NCI-H1092 (cell line): ENCODE measurements at regions not wholly inside any gene's neighbourhood (a gene's known extent, or its start where the extent isn't known, plus 50 kb on each side); places are given as distances from the start of the nearest gene placed in this dataset.

Source experiments
- DNase-seq: peaks from one replicate; lab custom pipeline; 2025; lab: John Stamatoyannopoulos, UW

DNA sequence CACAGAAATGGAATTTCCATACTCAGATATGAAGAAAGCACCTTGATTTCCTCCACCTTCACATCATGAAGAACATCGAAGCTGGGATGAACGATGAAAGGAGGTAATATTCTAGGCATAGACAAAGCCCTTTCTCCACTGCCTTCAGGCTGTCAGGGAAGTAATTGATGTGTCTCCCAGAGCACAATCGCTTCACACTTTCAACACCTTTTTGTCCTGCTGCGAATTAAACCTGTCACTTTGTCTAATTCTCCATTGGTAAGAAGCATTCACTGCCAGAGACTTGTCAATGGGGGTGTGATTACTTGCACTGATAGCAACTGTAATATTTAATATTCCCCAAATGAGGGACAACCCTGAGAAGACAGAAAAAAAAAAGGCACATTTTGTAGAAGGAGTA is 260.1 kb downstream of the ETS1 start:
- no peak for DNase-seq

DNA sequence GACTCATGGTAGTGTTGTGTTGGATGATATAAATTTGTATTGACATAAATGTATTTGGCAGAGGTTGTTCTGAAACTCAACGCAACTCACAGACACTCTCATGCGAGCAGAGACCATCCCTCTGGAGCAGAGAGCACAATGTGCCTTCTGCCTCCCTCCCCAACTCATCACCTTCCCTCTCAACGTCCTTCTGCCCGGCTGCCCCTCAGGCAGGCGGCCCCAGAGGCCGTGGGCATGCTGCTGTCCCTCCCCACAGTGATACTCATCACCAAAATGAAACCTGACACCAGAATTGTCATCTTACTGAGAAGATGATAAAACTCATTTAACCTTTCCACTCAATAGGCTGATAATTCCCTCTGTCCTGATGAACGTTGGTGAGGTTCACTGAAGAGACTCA is 260.6 kb downstream of the ETS1 start:
- DNase-seq: no peak

DNA sequence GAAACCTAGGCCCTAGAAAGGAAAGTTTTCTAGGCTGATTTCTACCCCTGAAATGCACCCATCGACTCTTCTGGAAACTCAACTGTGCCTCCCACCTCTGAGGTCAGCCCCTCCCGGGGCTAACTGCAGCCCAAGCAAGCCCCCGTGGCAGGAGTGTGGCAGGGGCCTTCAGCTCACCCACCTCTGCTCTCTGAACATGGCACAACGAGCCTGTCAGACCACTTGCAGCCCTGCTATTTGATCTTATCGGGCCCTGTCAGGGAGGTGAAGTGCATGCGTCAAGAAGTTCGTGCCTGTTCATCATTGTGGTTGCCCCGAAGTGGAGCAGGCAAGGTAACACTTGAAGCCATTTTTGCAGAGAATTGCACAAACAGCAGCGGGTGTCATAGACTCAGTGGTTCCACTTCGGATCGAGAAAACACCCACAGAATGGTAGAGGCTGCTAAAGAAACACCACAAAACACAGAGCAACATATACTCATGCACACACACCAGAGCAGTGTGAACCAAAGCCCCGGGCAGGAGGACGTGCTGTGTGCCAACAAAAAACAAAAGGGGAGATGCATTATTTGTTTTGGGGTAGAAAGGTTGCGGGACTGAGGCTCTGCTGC is 262.7 kb downstream of the ETS1 start:
- no peak for DNase-seq

DNA sequence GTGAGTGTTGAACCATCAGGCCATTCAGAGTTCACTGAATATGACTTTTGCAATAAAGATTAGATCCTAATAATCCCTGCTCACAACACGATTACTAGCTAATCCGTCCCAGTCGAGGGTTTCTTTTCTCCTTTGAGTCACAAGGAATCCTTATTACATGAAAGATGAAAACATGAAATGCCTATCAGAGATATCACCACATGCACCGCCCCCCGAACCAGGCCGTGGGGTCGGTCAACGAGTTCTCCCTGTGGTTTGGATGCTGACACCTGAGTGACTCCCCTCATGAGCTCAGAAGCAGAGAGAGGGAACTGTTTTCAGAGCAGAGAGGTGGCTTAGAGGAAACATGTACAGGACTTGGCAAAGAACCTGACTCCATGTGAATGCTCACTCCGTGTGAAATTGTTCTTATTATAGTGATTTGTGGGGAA is 263.3 kb downstream of the ETS1 start:
- no peak for DNase-seq

DNA sequence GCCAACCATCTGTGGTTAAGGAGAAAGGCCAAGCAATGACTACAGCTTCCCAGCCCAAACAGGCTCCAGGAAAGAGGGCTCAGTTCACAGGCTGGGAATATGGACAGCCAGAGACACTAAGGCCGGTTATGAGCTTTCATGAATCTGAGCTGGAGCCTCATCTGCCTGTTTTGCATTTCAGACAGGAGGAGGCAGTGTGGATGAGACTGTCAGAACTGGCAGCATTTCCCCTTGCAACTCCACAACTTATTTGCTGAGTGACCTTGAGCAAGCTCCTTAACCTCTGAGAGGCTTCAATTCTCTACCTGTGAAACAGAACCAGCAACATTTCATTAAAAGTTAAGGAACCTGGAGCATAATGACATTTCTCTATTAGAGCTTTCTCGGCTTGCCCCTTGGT is 264.0 kb downstream of the ETS1 start:
- DNase-seq: no peak

DNA sequence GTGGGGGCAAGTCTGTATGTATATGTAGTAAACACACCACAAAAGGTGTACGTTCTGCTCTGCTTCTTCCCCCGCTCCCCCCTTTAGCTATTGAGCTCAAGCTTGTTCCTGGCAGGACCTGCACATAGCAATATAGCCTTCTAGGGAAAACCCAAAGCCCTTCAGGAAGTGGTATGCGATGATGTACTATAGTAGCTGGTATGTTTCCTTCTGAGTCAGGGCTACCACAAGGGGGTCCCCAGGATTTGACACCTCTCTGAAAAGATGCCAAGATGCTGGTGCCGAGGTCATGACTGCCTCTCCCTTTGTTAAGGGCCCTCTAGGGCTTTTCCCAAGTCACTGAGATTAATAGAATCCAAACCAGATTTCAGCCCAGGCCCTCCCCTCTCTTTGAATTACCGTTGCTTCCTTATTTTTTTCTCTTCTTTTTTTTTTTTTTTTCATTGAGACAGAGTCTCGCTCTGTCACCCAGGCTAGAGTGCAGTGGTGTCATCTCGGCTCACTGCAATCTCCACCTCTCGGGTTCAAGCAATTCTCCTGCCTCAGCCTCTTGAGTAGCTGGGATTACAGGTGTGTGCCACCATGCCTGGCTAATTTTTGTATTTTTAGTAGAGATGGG is 268.4 kb downstream of the ETS1 start:
- no peak for DNase-seq

DNA sequence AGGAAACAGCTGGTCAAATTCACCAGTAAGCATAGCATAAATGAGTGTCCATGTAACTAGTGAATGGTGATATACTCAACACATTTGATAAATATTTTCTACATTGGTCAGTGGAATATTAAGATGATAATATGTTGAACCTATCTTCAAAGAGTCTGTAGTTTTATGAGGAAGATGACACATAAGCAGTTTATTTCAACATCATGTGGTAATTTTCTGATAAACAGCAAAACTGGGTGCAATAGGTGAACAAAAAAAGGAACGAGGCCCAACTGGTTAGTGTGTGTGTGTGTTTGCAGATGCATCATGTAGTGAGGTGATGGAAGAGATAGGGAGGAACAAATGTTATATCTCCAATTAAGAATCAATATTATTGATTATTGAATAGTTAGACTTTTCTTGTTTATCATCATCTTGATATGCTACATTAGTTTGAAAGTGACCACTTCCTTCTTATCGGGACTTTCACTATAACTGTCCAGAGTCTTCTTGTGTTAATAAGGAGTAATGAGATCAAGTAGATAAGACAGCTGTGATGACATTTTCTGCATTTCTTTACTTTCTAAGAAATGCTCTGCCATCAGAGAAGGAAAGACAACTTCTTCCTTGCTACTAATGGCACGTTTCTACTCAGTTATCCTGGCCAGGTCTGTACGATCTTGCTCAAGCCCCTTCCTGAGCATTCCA is 270.7 kb downstream of the ETS1 start:
- no peak for DNase-seq

DNA sequence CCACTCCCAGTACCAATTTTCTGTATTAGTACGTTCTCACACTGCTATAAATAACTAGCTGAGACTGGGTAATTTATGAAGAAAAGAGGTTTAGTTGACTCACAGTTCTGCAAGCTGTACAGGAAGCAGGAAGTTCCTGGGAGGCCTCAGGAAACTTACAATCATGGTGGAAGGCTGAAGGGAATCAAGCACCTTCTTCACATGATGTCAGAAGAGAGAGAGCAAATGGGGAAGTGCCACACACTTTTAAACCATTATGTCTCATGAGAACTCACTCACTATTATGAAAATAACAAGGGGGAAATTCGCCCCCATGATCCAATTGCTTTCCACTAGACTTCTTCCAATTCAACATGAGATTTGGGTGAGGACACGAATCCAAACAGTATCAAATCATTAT is 271.4 kb downstream of the ETS1 start:
- DNase-seq: no peak

DNA sequence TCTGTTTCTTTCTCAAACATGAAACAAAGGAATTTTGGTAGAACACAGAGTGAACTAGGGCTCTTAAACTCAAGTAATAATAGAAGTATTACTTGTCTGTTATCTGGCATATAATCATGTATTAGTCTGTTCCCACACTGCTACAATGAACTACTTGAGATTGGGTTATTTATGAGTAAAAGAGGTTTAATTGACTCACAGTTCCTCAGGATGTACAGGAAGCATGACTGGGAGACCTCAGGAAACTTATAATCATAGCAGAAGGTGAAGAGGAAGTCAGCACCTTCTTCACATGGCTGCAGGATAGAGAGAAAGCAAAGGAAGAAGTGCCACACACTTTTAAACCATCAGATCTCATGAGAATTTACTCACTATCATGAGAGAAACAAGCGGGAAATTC is 273.4 kb downstream of the ETS1 start:
- DNase-seq: no peak

DNA sequence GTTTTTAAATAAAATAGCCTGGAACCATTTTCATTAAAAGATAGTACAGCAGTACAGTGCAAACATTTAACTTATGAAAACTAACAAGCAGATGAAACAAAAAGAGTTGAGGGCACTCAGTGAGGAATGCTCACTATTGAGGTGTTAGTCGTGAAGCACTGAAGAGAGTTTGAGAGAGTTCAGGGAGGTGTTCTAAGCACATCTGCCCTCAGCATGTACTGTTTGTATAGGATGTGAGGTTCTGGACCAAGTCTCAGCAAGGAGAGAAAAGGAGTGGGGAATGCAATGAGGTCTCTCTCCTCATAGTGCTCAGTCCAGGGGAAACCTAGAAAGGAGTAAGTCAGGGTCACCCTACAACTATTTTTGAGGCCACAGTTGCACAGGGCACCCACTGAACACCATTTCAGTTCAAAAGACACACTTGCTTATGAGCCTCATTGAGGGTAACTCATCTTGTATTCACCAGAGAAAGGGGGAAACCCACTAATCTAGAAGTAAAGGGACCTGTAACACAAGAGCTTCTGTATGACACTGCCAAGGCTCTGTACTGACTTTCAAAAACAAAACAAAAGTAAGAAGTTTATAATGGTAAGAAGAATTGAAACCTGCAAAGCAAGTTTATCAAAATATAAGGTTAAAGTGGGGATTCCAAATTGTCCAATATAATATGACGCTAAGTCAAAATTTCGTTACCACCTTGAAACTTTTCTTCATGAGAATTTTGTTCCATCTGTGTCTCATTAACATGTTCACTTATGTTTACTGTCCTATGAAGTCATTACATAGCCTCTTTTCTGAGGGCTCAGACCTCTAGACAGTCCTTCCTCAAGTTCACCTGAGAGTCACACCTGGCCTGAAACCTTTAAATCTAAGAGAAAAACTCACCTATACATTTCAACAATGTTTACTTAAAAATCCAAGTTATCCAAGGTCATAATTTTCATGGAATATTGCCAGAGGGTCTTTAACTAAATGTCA is 275.3 kb downstream of the ETS1 start:
- no peak for DNase-seq

DNA sequence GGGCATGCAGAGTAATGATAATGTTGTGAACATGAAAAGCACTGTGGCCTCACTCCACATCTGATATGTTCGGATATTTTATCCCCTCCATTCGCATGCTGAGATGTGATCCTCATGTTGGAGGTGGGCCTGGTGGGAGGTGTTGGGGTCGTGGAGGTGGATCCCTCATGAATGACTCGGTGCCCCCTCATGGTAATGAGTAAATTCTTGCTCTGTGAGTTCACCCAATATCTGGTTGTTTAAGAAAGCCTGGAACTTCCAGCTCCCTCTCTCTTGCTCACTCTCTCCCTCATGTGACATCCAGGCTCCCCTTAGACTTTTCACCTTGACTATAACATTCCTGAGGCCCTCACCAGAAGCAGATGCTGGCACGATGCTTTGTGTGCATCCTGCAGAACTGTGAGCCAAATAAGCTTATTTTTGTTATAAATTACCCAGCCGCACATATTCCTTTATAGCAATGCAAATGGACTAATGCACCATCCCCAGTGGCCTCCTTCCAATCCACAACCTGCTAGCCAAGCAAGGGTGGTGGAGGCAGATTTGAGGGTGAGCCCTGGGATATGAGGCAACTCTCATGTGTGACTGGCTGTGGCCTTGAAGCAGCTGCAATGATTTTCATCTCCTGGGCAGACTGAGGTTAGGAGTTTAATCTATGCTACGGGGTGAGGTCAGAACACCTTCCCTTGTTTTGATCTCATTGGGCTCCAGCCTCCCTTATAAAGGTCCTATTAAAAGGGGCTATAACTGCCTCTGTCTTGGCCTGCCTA is 276.5 kb downstream of the ETS1 start:
- no peak for DNase-seq

DNA sequence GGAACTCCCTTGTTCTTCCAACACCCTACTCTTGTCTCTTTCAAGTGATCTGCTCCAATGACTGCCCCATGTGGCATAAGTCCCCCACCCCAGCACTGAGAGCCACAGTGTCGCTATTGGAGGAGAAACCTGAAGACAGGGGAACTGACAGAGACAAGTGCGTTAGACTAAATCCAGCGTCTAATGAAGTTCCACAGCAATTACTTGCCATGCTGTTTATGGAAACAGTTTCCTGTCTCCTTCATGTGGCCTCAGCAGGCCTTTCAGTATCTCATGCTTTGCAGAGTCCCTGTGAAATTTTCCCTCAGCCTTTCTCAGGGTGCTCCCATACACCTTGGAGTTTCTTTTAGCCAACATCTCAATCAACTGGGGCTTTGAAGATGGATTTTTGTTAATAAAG is 277.4 kb downstream of the ETS1 start:
- no peak for DNase-seq

DNA sequence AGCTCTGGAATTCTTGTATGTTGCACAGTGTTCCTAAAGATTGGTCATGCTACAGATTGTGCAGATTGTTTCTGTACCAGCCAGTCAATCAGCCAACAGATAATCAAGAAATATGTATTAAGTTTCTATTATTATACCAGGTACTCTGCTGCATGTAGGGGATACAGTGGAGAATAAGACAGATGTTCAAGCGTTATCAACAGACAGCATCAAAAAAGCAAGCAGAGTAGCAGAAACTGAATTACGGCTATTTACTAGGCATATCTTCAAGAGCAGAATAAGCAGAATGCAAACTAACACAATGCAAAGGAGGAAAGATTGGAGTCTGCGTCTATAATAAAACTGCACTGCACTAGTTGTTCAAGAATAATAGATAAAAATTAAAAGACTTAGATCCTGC is 278.6 kb downstream of the ETS1 start:
- DNase-seq: no peak

DNA sequence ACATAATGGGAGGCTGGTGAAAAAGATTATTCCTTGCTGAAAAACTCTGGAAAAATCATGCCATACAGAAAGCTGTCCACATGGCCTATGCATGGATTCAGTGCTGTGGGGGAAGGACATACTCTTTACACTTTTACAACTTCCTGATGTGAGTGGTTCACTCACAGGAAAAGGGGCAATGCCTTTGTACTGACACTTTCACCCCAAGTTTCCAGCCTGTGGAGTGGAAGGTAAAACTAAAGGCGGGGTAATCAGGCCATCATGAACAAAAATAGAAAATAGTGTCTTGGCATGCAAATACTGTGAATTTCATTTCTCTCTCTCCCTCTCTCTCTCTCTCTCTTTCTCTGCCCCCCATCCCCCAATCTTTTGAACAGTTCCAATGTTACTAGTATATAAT is 281.8 kb downstream of the ETS1 start:
- no peak for DNase-seq

DNA sequence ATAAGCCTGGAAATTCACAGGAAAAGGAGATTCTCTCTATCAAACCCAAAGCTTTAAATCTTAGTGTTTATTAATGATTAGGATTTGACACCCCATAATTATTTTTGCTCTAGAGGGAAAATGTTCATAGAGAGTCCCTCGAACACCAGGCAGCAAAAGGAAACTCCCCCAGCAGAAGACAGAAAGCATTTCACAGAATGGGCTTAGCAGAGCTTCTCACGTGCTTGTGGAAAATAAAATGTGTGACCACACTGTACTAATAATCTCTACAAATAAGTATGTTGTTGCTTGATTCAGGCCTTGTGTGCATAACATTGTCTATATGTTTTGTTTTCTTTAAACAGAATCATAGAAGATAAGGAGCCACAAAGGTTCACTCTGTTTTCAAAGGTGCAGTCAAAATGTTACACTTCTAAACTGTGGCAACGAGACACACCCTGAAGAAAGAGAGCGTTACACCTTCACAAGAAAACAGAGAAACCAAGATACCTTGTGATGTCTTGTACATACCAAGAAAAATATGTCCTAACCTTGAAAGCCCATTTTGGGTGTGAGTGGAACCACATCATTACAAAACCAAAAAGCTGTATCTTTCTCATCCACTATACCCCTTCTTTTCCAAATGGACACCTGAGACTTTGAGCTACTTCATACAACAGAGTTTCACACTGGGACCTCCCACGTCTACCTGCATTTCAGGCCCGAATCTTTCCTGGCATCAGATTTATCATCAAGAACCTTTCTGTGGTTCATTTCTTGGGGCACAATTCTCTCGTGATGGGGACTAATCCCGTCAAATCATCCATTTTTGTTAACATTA is 282.5 kb downstream of the ETS1 start:
- no peak for DNase-seq

DNA sequence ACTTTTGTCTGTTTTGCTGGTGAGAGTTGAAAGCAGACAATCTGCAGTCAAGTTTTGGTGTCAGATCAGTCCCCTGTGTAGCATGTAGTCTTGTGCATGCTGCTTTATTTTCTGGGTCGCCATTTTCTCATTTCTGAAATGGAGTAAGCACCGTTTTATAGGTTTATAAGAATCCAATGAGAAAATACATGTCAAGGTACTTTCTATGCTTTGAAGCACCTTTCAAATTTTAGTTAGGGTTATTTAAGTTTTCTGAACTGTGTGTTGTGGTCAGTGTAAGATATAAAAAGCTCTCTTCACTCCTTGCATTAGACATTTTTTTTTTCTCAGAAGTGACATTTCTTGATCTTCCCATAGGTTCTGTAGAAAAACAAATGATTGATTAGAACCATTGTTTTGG is 283.2 kb downstream of the ETS1 start:
- no peak for DNase-seq

DNA sequence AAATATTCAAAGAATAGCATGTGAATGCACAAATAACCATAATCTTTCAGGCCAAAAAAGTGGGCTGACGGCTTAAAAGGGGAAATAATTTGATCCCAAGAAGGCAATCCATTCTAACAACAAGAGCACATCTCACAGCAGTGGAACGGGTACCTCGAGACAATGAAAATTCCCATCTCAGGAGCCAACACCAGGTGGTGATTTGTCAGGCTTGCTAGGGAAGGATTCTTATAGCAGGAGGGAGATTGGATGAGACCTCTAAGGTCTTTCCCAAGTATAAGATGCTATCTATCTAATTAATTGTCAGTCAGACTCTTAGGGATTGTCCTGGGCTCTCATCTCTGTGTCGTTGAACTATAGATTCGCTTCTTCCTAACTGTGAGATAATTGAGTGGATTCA is 284.0 kb downstream of the ETS1 start:
- DNase-seq: no peak

DNA sequence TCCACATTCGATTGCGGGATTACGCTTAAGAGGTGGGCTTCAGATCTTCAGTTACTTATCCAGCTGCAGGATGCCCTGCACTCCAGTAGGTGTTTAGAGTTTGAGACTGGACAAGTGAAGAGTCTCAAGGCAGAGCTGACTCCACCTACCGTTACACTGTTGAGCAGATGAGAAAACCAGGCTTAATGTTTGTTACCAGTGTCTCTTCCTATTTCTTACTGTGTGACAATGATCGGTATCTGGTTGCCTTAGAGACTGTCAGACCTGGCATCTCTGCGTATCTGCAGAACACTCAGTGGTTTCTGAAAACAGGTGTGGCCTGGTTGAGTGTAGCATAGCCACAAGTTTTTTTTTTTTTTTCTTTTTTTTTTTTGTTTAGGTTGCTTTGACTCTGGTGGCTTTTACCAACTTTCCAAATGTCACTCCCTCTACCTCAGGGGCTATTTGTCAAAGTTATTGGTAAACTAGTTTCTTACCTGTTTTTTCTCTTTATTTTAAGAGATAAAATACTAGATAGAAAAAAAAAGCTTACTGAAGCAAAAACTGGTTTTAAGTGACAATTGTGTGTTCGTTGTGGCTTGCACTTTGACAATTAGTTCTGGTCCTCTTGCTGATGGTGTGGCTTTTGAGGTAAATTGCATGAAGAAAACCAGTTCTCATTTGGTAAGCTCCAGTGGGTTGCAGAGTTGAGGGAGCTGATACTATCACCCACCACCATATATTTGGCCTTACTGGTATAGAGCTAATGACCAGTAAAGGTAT is 284.8 kb downstream of the ETS1 start:
- no peak for DNase-seq

DNA sequence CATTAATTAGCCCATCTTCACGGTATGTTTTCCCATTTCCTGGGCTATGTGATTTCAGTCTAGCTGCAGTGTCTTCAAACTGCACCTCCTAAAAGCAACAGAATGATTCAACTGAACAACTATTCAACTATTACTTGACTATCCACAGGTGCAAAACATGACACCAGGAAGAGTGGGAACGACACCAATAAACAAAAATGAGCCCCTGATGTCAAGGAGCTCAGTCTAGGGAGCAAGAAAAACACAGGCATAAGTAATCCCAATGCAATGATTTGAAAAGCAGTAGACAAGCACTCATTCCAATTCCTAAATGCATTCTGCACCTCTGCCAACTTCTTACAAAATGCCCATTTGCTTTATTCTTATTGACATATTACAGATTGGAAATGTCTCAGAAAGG is 285.6 kb downstream of the ETS1 start:
- DNase-seq: no peak

DNA sequence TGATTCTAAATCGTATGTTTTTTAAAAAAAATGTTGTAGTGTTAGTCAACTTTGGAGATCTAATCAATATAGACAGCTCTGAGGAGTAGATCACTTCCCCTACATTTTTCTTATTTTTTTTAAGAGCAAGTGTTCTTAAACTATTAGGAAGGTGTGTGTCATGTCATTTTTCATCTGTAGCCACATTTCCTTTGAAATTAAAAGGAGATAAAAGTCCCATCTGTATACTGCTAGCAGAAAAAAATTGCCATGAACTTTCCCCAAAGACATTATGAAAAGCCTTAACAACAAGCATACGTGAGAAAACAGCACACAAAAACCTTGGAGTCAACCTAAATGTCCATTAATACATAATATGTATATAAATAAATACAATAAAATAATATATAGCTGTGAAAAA is 286.6 kb downstream of the ETS1 start:
- DNase-seq: no peak
